Liver (tissue), 3 donors: ENCODE measurements at regions not wholly inside any gene's neighbourhood (a gene's known extent, or its start where the extent isn't known, plus 50 kb on each side); places are given as distances from the start of the nearest gene placed in this dataset.

ENCODE experiments used
- FOXA1 ChIP-seq: IDR thresholded peaks from 2 replicates; pipeline ENCODE4 v1.6.1; 2016; ENCODE audit warnings: antibody characterized with exemption
- GABPA ChIP-seq, 2 donors: IDR thresholded peaks in 1 of 2; conservative IDR thresholded peaks in 1 of 2; 2 replicates each; pipeline ENCODE4 v1.6.1; 2016; ENCODE audit warnings: antibody characterized with exemption in 2 of 2, mild to moderate bottlenecking in 1 of 2, moderate library complexity in 1 of 2
- JUND ChIP-seq, 2 donors: IDR thresholded peaks; 2 replicates each; pipeline ENCODE4 v1.6.1; 2016; ENCODE audit warnings: antibody characterized with exemption in 2 of 2
- MAX ChIP-seq: IDR thresholded peaks from 2 replicates; pipeline ENCODE4 v1.6.1; 2016; ENCODE audit warnings: antibody characterized with exemption
- RAD21 ChIP-seq, 2 donors: IDR thresholded peaks; 2 replicates each; pipeline ENCODE4 v1.6.1; 2016; ENCODE audit warnings: antibody characterized with exemption in 2 of 2, mild to moderate bottlenecking in 2 of 2
- RXRA ChIP-seq, 2 donors: IDR thresholded peaks; 2 replicates each; pipeline ENCODE4 v1.6.1; 2017 to 2018; ENCODE audit warnings: antibody characterized with exemption in 2 of 2, mild to moderate bottlenecking in 1 of 2
- SP1 ChIP-seq: IDR thresholded peaks from 2 replicates; pipeline ENCODE4 v1.6.1; 2018; ENCODE audit warnings: antibody characterized with exemption, mild to moderate bottlenecking
- YY1 ChIP-seq: IDR thresholded peaks from 2 replicates; pipeline ENCODE4 v1.6.1; 2016; ENCODE audit warnings: antibody characterized with exemption, mild to moderate bottlenecking
- TF ChIP-seq, protein P1 (sequence below): fragments of 150-350 bp; IDR thresholded peaks from 2 replicates; pipeline ENCODE4 v1.5.1; 2017; ENCODE audit warnings: improper control_type of control experiment, low read depth, low read length; ENCODE audit not compliant: missing input control
- donor health status: healthy.
- donor health status: healthy.

DNA sequence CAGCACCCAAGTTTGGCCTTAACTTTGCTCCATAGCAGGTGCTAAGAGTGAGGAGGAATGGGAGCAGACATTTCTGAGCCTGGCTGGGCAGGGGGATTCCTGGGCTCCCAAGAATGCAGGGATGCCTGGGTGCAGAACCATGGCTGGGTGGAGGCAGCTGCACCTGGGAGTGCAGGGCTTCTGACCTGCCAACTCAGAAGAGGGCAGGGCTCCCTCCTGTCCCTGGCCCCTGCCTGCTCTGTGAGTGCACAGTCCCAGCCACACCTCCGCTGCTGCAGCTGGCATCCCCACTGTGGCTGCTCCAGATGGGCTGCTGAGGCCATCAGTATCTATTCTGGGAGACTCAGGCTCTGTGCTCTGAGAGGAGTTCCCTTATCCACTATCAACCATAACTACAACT is 747.4 kb upstream of the VSTM2A start:
- no peak for TF ChIP-seq MAX
- TF ChIP-seq SP1: no peak
- TF ChIP-seq, protein P1, sequence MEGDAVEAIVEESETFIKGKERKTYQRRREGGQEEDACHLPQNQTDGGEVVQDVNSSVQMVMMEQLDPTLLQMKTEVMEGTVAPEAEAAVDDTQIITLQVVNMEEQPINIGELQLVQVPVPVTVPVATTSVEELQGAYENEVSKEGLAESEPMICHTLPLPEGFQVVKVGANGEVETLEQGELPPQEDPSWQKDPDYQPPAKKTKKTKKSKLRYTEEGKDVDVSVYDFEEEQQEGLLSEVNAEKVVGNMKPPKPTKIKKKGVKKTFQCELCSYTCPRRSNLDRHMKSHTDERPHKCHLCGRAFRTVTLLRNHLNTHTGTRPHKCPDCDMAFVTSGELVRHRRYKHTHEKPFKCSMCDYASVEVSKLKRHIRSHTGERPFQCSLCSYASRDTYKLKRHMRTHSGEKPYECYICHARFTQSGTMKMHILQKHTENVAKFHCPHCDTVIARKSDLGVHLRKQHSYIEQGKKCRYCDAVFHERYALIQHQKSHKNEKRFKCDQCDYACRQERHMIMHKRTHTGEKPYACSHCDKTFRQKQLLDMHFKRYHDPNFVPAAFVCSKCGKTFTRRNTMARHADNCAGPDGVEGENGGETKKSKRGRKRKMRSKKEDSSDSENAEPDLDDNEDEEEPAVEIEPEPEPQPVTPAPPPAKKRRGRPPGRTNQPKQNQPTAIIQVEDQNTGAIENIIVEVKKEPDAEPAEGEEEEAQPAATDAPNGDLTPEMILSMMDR: no peak
- no peak for TF ChIP-seq GABPA (IDR thresholded peaks at IDR 0.05 in 1 of 2, conservative IDR thresholded peaks at IDR 0.05 in 1 of 2)
- TF ChIP-seq FOXA1: no peak
- TF ChIP-seq RAD21 (IDR thresholded peaks at IDR 0.05): no peak
- no peak for TF ChIP-seq YY1
- TF ChIP-seq JUND (IDR thresholded peaks at IDR 0.05): no peak
- TF ChIP-seq RXRA (IDR thresholded peaks at IDR 0.05): no peak
